Epithelial cell of prostate (primary cell): ENCODE measurements at regions not wholly inside any gene's neighbourhood (a gene's known extent, or its start where the extent isn't known, plus 50 kb on each side); places are given as distances from the start of the nearest gene placed in this dataset.

Source experiments
- DNase-seq: peaks from one replicate; pipeline ENCODE4 v3.0.0-alpha.2; 2011; ENCODE audit warnings: low read depth, low spot score
- H3K27ac ChIP-seq: fragments of 450-650 bp; 2 replicates; pipeline ENCODE4 v1.5.1; 2017; ENCODE audit warnings: mild to moderate bottlenecking

- DNase-seq = no peak
- H3K27ac ChIP-seq = no peak overlapping the region
These were observed 211.6 kb upstream of the POU3F1 start for GRCh38 chr1:38258085-38258627.

GRCh38 chr1:38257374-38257773 lies 210.8 kb upstream of the POU3F1 start:
- DNase-seq = no peak
- H3K27ac ChIP-seq = no peak overlapping the region

GRCh38 chr1:38256072-38256471 lies 209.5 kb upstream of the POU3F1 start:
- DNase-seq = no peak

DNA sequence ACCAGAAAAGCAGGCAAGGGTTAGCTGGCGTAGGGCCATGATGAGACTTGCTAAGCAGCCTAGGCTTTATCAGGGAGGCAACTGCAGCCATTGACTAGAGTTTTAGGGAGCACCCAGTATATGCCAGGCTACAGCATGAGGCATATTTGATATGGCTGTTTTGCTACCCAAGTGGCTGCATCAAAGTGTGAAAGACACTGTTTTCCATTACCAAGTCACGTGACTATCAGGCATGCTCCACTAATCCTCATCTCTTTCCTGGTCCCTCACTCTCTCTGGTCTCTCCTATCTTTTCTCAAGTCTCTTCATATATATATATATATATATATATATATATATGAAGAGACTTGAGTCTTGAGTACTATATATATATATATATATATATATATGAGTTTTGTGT lies 206.7 kb upstream of the POU3F1 start:
- no peak for DNase-seq
- H3K27ac ChIP-seq = no peak overlapping the region

More at GRCh38 chr1:38256072-38256471, 209.5 kb upstream of the POU3F1 start:
- no peak overlapping the region for H3K27ac ChIP-seq

DNA sequence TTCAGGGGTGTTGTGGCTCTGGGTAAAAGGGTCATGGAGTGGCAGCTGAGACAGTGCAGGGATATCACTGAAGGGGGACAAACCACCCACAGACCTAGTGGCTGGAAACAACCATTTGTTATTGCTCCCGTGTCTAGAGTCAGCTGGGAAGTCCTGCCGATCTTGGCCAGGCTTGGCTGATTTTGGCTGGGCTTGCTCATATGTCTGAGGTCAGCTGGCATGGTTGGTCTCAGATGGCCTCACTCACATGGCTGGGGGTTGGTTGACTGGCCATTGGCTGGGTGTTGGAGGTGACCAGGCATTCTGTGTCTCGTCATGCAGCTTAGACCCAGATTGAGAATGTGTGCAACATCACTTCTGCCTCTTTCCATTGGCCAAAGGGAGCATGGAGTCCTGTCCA lies 203.8 kb upstream of the POU3F1 start:
- no peak for DNase-seq

DNA sequence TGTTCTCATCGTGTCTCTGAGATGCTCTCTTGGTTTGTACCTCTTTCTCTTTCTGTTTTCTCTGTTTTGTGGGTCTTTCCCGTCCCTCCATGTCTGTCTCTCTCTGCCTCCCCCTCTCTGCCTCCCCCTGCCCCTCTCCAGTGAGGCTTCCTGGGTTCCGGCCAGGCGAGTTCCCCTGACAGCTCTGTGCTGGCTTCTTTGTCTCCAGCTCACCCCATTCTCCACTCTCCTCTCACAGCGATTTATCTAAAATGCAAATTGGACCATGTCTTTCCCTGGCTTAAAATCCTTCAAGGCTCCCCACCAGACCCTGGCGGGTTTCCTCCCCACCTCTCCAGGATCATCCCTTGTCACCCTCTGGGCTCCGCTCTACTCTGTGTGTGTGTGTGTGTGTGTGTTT lies 202.4 kb upstream of the POU3F1 start:
- no peak overlapping the region for H3K27ac ChIP-seq

More for the DNA sequence above, 203.8 kb upstream of the POU3F1 start:
- H3K27ac ChIP-seq = no peak overlapping the region

GRCh38 chr1:38246955-38247952 lies 200.7 kb upstream of the POU3F1 start:
- no peak for DNase-seq
- no peak overlapping the region for H3K27ac ChIP-seq

More for the DNA sequence above, 202.4 kb upstream of the POU3F1 start:
- no peak for DNase-seq

- no peak overlapping the region for H3K27ac ChIP-seq
- no peak for DNase-seq
These were observed 197.7 kb upstream of the POU3F1 start for GRCh38 chr1:38244218-38244845.

- no peak overlapping the region for H3K27ac ChIP-seq
- no peak for DNase-seq
These were observed 196.5 kb upstream of the POU3F1 start for GRCh38 chr1:38243106-38243505.

- no peak overlapping the region for H3K27ac ChIP-seq
- no peak for DNase-seq
These were observed 195.9 kb upstream of the POU3F1 start for GRCh38 chr1:38242506-38242905.

- H3K27ac ChIP-seq = no peak overlapping the region
- DNase-seq = no peak
These were observed 195.2 kb upstream of the POU3F1 start for GRCh38 chr1:38241594-38242334.

DNA sequence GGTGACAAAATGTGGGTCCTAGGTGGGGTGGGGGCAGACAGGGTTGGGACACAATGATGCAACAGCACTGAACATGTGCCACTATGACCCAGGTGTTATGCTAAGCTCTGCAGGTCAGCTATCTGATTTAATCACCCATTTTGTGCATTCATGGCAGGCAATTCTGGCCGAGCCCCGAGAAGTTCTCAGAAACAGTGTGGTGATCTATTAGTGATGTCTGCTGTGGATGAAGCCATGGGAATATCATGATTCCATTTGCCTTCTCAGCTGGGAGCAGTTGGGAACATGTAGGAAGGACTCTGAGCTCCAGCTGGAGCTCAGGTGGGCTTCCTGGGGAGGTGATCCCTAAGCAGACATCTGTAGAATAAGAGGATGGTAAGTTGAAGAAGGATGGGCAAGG lies 194.0 kb upstream of the POU3F1 start:
- no peak overlapping the region for H3K27ac ChIP-seq
- DNase-seq = no peak

GRCh38 chr1:38239258-38239835 lies 192.8 kb upstream of the POU3F1 start:
- H3K27ac ChIP-seq = no peak overlapping the region
- DNase-seq = no peak

DNA sequence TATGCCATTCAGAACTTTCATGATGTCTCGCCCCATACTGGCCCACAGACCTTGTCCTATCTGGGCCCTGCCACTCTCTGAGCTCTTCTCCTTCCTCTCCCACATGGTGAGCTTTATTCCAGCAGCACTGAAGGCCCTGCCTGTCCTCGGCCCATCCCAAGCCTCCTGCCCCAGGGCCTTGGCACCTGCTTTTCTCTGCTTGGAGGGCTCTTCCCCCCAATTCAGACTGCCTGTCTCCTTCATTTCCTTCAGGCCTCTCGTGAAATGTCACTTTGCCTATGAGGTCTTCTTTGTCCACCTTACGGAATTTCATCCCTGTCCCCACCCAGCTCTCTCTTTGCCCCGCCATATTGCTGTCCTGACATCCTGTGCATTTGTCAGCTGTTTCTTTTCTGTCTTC lies 191.7 kb upstream of the POU3F1 start:
- H3K27ac ChIP-seq = no peak overlapping the region
- no peak for DNase-seq

DNA sequence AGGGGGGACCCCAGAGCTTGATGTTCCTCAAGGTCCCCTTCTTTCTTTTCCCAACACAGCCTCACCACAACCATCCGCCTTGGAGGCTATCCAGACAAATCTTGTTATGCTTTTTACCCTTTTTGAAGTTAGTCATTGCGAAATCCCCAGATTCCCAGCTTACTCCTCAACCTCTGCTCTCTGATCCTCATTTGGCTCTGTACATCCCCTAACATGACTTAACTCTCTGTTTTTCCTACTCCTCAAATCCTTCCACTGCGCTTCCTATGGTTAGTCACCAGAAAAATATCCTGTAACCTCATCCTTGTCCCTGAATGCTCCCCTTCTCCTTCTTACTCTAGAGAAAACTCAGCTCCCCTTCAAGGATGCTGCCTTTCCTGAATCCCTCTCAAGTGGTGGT lies 189.1 kb upstream of the POU3F1 start:
- H3K27ac ChIP-seq = no peak overlapping the region
- no peak for DNase-seq

DNA sequence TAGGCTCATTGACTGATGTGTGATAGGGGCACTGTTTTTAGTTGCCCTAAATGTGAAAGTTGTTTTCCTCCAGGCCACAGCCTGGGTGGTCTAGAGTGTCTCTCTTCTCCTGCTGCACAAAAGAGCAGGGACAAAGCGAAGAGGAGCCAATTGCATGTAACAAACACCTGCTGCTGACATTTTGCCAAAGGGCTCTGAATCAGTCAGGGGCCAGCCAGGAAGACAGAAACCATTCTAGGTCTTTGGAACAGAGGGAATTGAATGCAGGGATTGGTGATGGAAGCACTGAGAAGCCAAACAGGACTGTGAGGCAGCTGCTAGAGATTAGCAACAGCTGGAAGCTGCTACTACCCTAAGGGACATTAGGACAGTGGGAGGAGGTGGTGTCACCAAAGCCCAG lies 185.3 kb upstream of the POU3F1 start:
- DNase-seq = no peak
- no peak overlapping the region for H3K27ac ChIP-seq

- H3K27ac ChIP-seq = no peak overlapping the region
- DNase-seq = no peak
These were observed 182.1 kb upstream of the POU3F1 start for GRCh38 chr1:38228718-38229117.

GRCh38 chr1:38225745-38226144 lies 179.2 kb upstream of the POU3F1 start:
- DNase-seq = no peak
- no peak overlapping the region for H3K27ac ChIP-seq

DNA sequence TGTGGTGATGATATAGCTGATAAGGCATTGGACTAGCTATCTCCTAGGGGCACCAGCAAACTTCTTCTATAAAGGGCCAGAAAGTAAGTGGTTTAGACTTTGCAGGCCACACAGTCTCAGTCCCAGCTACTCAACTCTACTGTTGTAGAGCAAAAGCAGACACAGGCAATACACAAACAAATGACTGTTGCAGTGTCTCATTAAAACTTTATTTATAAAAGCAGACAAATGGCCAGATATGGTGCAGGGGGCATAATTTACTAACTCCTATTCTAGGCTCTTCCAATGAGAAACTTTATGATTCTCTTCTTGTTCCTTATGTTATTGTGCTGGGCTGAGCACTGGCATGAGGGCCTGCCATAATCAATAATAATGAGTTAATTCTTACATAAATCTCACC lies 176.8 kb upstream of the POU3F1 start:
- DNase-seq = no peak
- no peak overlapping the region for H3K27ac ChIP-seq

DNA sequence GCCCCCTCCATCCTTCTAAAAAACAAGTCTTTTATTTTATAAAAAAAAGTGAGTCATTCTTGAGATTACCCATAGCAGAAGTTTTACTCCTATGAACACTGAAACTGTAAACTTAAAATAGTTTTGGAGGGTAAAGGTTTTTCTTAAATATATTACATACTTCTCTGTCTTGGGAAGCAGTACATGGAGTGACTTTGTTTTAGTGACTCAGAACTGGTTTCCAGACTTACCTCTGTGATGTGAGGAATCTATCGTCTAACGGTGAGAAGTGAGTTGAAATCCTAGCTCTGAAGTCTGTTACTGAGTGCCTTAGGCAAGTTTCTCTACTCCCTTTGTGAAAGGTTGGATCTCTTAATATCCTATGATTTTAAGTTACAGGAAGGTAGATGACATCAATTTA lies 176.3 kb upstream of the POU3F1 start:
- no peak overlapping the region for H3K27ac ChIP-seq
- DNase-seq = no peak
